PFSK-1 (cell line): ENCODE measurements at regions not wholly inside any gene's neighbourhood (a gene's known extent, or its start where the extent isn't known, plus 50 kb on each side); places are given as distances from the start of the nearest gene placed in this dataset.
A peak's percentile ranks its signal among the peaks of the same experiment; 100 is the strongest.

Experiments
- FOXP2 ChIP-seq: optimal IDR thresholded peaks from 2 replicates; pipeline ENCODE3; 2011; ENCODE audit warnings: borderline replicate concordance, control low read depth, inconsistent platforms; ENCODE audit not compliant: insufficient read depth; ENCODE audit errors: extremely low read length, extremely low read depth
- POLR2AphosphoS5 ChIP-seq: IDR thresholded peaks from 2 replicates; pipeline ENCODE4 v1.6.1; 2012; ENCODE audit warnings: low read depth, mild to moderate bottlenecking, control low read depth, low read length, moderate library complexity
- REST ChIP-seq, 2 experiments: IDR thresholded peaks; 2 replicates each; pipeline versions ENCODE4 v1.6.1 to v1.8.0; 2011 to 2012; ENCODE audit warnings: low read depth in 2 of 2, low read length in 2 of 2, control low read depth in 1 of 2, inconsistent platforms in 1 of 2, mild to moderate bottlenecking in 1 of 2, moderate library complexity in 1 of 2; ENCODE audit not compliant: insufficient read depth in 1 of 2
- SIN3A ChIP-seq: IDR thresholded peaks from 2 replicates; pipeline ENCODE4 v1.6.1; 2012; ENCODE audit warnings: mild to moderate bottlenecking, low read length, moderate library complexity, borderline replicate concordance; ENCODE audit not compliant: insufficient read depth
- TAF1 ChIP-seq: IDR thresholded peaks from 2 replicates; pipeline ENCODE4 v1.6.1; 2012; ENCODE audit warnings: low read length, control low read depth, borderline replicate concordance; ENCODE audit not compliant: insufficient read depth

GRCh38 chr15:99481951-99482230 is 83.9 kb upstream of the MEF2A start:
- TF ChIP-seq FOXP2 (no peak), SIN3A (no peak), POLR2AphosphoS5 (no peak), REST (IDR thresholded peaks at IDR 0.05; ENCODE audit: insufficient read depth in 1 of 2, low read depth in 2 of 2, low read length in 2 of 2) (no peak), TAF1 (no peak)

GRCh38 chr15:99482993-99483392 is 82.8 kb upstream of the MEF2A start:
- TF ChIP-seq POLR2AphosphoS5 (no peak), FOXP2 (no peak), SIN3A (no peak), REST (IDR thresholded peaks at IDR 0.05; ENCODE audit: insufficient read depth in 1 of 2, low read depth in 2 of 2, low read length in 2 of 2) (no peak)

GRCh38 chr15:99485153-99485961 is 80.4 kb upstream of the MEF2A start:
- TF ChIP-seq SIN3A (no peak), POLR2AphosphoS5 (no peak), TAF1 (no peak), FOXP2 (no peak), REST (IDR thresholded peaks at IDR 0.05; ENCODE audit: insufficient read depth in 1 of 2, low read depth in 2 of 2, low read length in 2 of 2) (no peak)

GRCh38 chr15:99485992-99486370 is 79.8 kb upstream of the MEF2A start:
- TF ChIP-seq TAF1 (no peak), REST (IDR thresholded peaks at IDR 0.05; ENCODE audit: insufficient read depth in 1 of 2, low read depth in 2 of 2, low read length in 2 of 2) (peak in 1 of 2 experiments; percentile 74; a peak in 2 of 4 replicates)
